Activated T-helper 2 cell treated with anti-CD3 and anti-CD28 coated beads, Interferon-gamma antibody, Interleukin-2, Interleukin-4, amounts not matched to agents 10 μg/mL and 5 μg/mL and 100 μg/mL, durations not matched to agents 14 hours and 24 hours and 36 hours (primary cell): ENCODE measurements at regions not wholly inside any gene's neighbourhood (a gene's known extent, or its start where the extent isn't known, plus 50 kb on each side); places are given as distances from the start of the nearest gene placed in this dataset.

Source experiments
- DNase-seq: peaks from one replicate; pipeline ENCODE4 v3.0.0; 2021; ENCODE audit warnings: low spot score
- H3K27ac Mint-ChIP-seq: one replicate; pipeline ENCODE4 v1.8.0; 2021; ENCODE audit warnings: mixed read lengths
- H3K27me3 Mint-ChIP-seq: one replicate; pipeline ENCODE4 v1.8.0; 2021; ENCODE audit warnings: low read depth, mixed read lengths
- H3K36me3 Mint-ChIP-seq: one replicate; pipeline ENCODE4 v1.8.0; 2021; ENCODE audit warnings: low read depth, mixed read lengths
- H3K4me1 Mint-ChIP-seq: one replicate; pipeline ENCODE4 v1.8.0; 2021; ENCODE audit warnings: low read depth, mixed read lengths
- H3K4me3 Mint-ChIP-seq: one replicate; pipeline ENCODE4 v1.8.0; 2021; ENCODE audit warnings: low read depth, mild to moderate bottlenecking, moderate library complexity, mixed read lengths
- H3K9me3 Mint-ChIP-seq: one replicate; pipeline ENCODE4 v1.8.0; 2021; ENCODE audit warnings: mixed read lengths
- intact Hi-C: fragments of 100-400 bp; cut with micrococcal nuclease; formaldehyde crosslinking; loops from one replicate; pipeline ENCODE4 v1.15.1; 2023

- Mint-ChIP-seq H3K9me3 (no peaks in the 10 kb centered on the region), H3K4me1 (peaks cover 17% of the 10 kb centered on the region), H3K27ac (no peak overlapping the region), H3K36me3 (no peaks in the 10 kb centered on the region), H3K4me3 (no peak overlapping the region), H3K27me3 (peaks cover 23% of the 10 kb centered on the region)
- intact Hi-C loops, result loop anchor here (5.0 to 10.0 kb wide), 3 partner anchors 399 to 1552 kb away; no protein-coding TSS in a partner anchor
- DNase-seq, result no peak
Observed at GRCh38 chr10:3225561-3225960, 53.0 kb upstream of the PITRM1 start.

- no peaks in the 10 kb centered on the region for H3K36me3 Mint-ChIP-seq
- H3K27me3 Mint-ChIP-seq, result peaks cover 25% of the 10 kb centered on the region
- H3K27ac Mint-ChIP-seq, result no peak overlapping the region
- H3K9me3 Mint-ChIP-seq, result no peaks in the 10 kb centered on the region
- H3K4me3 Mint-ChIP-seq, result no peak overlapping the region
- no peak for DNase-seq
- intact Hi-C loops, result loop anchor here (10.0 kb wide), 1 partner anchor 401 kb away; no protein-coding TSS in a partner anchor
- peaks cover 17% of the 10 kb centered on the region for H3K4me1 Mint-ChIP-seq
Observed at GRCh38 chr10:3224241-3224640, 51.7 kb upstream of the PITRM1 start.

GRCh38 chr10:3222626-3223025, 50.0 kb upstream of the PITRM1 start:
- DNase-seq, result no peak
- peaks cover 8% of the 10 kb centered on the region for H3K4me1 Mint-ChIP-seq
- H3K9me3 Mint-ChIP-seq, result no peaks in the 10 kb centered on the region
- no peak overlapping the region for H3K4me3 Mint-ChIP-seq
- intact Hi-C loops, result loop anchor here (10.0 kb wide), 1 partner anchor 402 kb away; no protein-coding TSS in a partner anchor
- H3K36me3 Mint-ChIP-seq, result no peaks in the 10 kb centered on the region
- H3K27ac Mint-ChIP-seq, result no peak overlapping the region
- peaks cover 27% of the 10 kb centered on the region for H3K27me3 Mint-ChIP-seq
